ENCODE measurements at regions not wholly inside any gene's neighbourhood (a gene's known extent, or its start where the extent isn't known, plus 50 kb on each side); places are given as distances from the start of the nearest gene placed in this dataset.

GRCh38 chr22:49655168-49655812, 172.4 kb downstream of the BRD1 start:
- ChIA-PET CTCF (interaction anchor here (0.5 kb wide), 1 partner anchor 182 kb away, joined by 4 read pairs; no protein-coding TSS in a partner anchor), POLR2A (no interaction called here)
- no peaks in the 10 kb centered on the region for H3K4me1 ChIP-seq (ENCODE audit: control insufficient read depth, insufficient read depth, low read length)
- no peaks in the 10 kb centered on the region for H3K36me3 ChIP-seq (ENCODE audit: control insufficient read depth in 2 of 2, insufficient read depth in 1 of 2, low read length in 2 of 2)
- TF ChIP-seq GLIS1 (tag by site-specific recombination; IDR thresholded peaks at IDR 0.05) (no peak), ZNF280D (tag by site-specific recombination; IDR thresholded peaks at IDR 0.05) (no peak), ZNF513 (tag by site-specific recombination; IDR thresholded peaks at IDR 0.05) (no peak), SETDB1 (IDR thresholded peaks at IDR 0.05; ENCODE audit: insufficient read length, low read length) (no peak), ZFHX2 (tag by site-specific recombination; conservative IDR thresholded peaks at IDR 0.05) (no peak), ZNF398 (tag by site-specific recombination; IDR thresholded peaks at IDR 0.05) (no peak), ZBTB26 (tag by site-specific recombination; optimal IDR thresholded peaks at IDR 0.05) (no peak), ELK4 (IDR thresholded peaks at IDR 0.05; ENCODE audit: borderline replicate concordance, low read depth, low read length) (no peak), MZF1 (tag by site-specific recombination; IDR thresholded peaks at IDR 0.05; ENCODE audit: borderline replicate concordance) (no peak), ZSCAN5A (tag by site-specific recombination; IDR thresholded peaks at IDR 0.05) (no peak), ZEB2 (tag by site-specific recombination; IDR thresholded peaks at IDR 0.05) (no peak), KLF17 (tag by site-specific recombination; IDR thresholded peaks at IDR 0.05) (no peak), ZNF704 (tag by site-specific recombination; IDR thresholded peaks at IDR 0.05) (no peak), ZNF335 (tag by site-specific recombination; conservative IDR thresholded peaks at IDR 0.05) (no peak), ZNF585B (tag by site-specific recombination; IDR thresholded peaks at IDR 0.05) (no peak), ZNF510 (tag by site-specific recombination; IDR thresholded peaks at IDR 0.05; ENCODE audit: insufficient replicate concordance) (no peak)
- H3K4me3 ChIP-seq (ENCODE audit: low read depth, low read length) = no peak overlapping the region
- H3K27ac ChIP-seq (ENCODE audit: extremely low read depth, low read depth, low read length) = no peak overlapping the region
- H3K9me3 ChIP-seq (ENCODE audit: control insufficient read depth, insufficient read depth, low read depth, low read length) = no peaks in the 10 kb centered on the region
